Fibroblast of skin of scalp (primary cell): ENCODE measurements at regions not wholly inside any gene's neighbourhood (a gene's known extent, or its start where the extent isn't known, plus 50 kb on each side); places are given as distances from the start of the nearest gene placed in this dataset.
A peak's percentile ranks its signal among the peaks of the same experiment; 100 is the strongest.
"Not testable (repeated sequence)": the region's sequence is repeated elsewhere in the genome, so short reads cannot be mapped to it uniquely, and the experiment has no call there.

ENCODE experiments used
- DNase-seq: peaks from one replicate; pipeline ENCODE4 v3.0.0-alpha.2; 2013

DNA sequence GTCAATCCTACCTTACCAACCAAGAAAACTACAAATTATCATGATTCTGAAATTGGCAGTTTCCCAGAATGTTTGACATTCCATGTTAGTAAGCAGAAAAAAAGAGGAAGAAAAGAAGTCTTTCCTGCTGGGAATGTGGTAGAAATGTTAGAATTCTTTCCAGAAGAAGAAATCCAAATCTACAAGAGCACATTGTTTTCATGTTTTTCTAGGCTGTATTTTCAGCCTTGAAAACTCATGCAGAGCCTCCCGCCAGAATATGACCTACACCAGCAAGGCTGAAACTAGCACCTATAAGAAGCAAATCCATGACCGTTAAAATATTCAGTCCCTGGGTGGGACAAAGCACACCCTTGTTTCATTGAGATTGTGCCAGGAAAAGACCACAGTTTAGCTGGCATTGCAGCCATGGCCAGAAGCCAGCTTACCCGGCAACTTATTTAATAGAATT is 259.4 kb downstream of the GJA1 start:
- DNase-seq: peak; percentile 92

- peak; percentile 47 for DNase-seq
These were observed 259.9 kb downstream of the GJA1 start for GRCh38 chr6:121695329-121695728.

GRCh38 chr6:121697921-121698320 is 262.5 kb downstream of the GJA1 start:
- peak; percentile 39 for DNase-seq

- no peak for DNase-seq
These were observed 263.2 kb downstream of the GJA1 start for GRCh38 chr6:121698617-121699016.

- DNase-seq: not testable (repeated sequence)
These were observed 267.7 kb downstream of the GJA1 start for GRCh38 chr6:121703129-121703528.

DNA sequence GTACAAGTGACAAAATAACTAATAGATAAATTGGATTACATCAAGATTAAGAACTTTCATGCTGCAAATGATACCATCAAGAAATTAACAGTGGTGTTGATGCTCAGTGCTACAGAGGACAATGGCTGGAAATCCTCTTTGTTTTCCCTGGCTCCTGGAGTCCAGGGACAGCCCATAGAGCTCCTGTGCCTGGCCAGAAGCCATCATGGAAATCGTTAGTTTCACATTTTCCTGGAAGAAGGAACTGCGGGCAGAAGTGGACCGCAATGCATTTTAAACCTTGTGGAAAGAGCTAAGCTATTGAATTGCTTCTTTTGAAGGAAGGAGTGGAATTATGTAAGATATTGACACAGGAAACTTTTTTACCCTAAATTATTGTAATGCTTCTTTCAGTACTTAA is 276.0 kb downstream of the GJA1 start:
- no peak for DNase-seq

GRCh38 chr6:121717686-121718085 is 282.2 kb downstream of the GJA1 start:
- no peak for DNase-seq

- DNase-seq: not testable (repeated sequence)
These were observed 285.4 kb downstream of the GJA1 start for GRCh38 chr6:121720867-121721266.

GRCh38 chr6:121723623-121724022 is 288.2 kb downstream of the GJA1 start:
- DNase-seq: no peak

- no peak for DNase-seq
These were observed 289.1 kb downstream of the GJA1 start for GRCh38 chr6:121724576-121724975.

DNA sequence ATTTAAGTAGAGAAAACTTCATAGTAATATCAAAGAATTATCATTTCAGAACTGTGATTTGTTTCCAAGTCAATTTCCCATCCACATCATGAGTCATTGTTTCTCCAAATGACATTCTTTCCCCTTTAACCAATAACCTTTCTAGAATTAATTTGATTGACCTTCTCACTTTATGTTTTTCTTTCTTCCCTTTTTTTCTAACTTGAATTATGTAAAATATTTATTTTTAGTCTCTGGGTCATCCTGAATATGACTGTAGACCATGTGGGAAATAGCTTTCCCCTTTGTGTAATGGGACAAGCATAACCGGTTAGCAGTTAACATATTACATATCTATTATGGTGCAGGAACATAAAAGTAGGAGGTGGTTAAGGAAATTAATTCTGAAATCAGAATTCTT is 291.1 kb downstream of the GJA1 start:
- peak; percentile 54 for DNase-seq

GRCh38 chr6:121730616-121731015 is 295.2 kb downstream of the GJA1 start:
- no peak for DNase-seq

GRCh38 chr6:121731381-121731780 is 295.9 kb downstream of the GJA1 start:
- peak; percentile 35 for DNase-seq

DNA sequence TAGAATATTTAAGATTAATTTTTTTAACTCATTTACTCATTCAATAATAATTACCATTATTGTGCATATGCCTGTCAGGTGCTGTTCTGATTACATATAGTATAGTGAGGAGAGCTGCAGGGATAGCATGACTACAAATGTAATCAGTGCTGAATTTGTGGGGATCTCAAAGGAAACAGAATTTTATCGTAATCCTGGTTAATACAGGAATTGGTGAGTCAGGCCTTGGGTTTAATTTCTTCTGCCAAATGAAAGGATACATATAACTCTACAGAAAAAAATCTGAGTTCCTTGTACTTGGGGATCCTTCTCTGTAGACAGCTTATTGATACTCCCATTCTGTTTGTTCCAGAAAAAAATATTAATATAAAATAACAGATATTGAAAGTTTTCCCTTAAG is 297.2 kb downstream of the GJA1 start:
- no peak for DNase-seq

- DNase-seq: peak; percentile 48
These were observed 297.8 kb downstream of the GJA1 start for GRCh38 chr6:121733234-121733633.

DNA sequence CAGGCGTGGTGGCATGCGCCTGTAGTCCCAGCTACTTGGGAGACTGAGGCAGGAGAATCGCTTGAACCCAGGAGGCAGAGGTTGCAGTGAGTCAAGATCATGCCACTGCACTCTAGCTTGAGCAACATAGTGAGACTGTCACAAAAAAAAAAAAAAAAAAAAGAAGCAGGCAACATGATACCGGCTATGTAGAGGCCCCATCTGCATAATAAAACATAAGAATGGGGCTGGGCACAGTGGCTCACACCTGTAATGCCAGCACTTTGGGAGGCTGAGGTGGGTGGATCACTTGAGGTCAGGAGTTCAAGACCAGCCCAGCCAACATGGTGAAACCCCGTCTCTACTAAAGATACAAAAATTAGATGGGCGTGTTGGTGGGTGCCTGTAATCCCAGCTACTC is 304.7 kb downstream of the GJA1 start:
- DNase-seq: not testable (repeated sequence)

DNA sequence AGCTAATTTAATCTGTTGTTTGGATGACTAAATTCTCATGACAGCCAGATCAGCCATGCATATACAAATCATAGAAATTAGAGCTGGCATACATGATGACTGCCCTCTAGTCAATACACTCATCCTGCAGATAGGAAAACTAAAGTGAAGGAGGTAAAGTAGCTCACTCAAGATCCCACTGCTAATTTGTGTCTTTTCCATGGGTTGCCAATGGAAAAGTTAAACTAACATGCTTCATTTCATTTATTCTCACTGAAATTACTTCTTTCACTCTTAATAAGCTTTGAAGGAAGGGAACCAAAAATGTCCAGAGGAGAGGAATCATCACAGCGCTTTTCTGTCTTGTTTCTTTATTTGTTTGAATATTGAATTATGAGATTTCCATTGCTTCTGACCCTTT is 308.2 kb downstream of the GJA1 start:
- no peak for DNase-seq

- DNase-seq: peak; percentile 31
These were observed 312.9 kb downstream of the GJA1 start for GRCh38 chr6:121748376-121748775.

DNA sequence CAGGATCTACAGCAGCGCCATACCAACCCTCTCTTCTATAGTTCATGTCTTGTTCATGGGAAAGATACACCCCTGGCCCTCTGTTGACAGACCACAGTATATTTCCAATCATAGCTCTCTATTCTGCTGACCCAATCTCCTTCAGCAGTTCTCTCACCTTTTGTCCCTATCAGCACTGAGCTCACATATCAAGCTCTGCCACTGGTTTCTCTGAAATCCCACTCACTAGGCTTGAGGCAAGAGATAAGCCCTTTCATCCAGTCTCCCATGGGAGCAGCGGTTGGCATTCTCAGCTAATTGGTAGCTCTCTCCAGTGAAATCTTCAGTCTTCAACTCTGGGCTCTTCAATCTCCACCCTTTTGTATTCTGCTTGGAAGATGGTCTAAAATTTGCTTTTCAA is 313.4 kb downstream of the GJA1 start:
- DNase-seq: no peak

GRCh38 chr6:121755485-121755884 is 320.0 kb downstream of the GJA1 start:
- DNase-seq: no peak

DNA sequence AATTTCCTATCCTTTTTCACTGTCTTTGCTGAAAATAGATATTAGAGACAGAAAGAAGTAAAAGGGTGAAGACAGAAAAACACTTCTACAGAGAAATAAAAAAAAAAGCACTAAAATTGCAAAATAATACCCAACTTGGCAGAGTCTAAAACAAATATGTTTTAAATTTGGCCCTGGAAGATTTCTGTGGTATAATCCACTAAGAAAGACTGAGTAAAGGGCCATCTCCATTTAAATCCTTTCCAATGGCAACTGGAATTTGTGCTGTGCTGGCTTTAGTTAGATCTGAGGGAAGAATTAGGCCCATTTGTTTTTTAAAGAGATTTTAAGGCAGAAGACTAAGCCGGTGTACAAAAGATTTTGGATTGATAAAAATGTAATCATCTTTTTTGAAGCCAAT is 321.2 kb downstream of the GJA1 start:
- no peak for DNase-seq

DNA sequence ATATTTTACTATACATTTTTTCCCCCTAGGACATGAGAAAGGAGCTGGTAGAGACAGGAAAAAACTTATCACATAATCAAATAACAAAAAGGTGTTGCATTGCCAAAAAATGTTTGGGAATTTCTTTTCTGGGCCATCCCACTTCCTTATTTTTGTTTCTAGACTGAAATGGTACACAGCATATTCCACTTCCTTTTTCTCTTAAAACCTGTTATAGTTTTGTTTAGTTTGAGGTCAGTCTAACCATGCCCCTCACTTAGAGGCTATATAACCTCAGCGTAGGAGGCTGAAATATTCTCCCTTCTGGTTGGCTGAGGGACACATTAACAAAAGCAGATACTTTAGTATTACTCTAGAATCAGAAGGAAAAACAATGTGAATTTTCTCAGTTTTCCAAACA is 323.9 kb downstream of the GJA1 start:
- no peak for DNase-seq

DNA sequence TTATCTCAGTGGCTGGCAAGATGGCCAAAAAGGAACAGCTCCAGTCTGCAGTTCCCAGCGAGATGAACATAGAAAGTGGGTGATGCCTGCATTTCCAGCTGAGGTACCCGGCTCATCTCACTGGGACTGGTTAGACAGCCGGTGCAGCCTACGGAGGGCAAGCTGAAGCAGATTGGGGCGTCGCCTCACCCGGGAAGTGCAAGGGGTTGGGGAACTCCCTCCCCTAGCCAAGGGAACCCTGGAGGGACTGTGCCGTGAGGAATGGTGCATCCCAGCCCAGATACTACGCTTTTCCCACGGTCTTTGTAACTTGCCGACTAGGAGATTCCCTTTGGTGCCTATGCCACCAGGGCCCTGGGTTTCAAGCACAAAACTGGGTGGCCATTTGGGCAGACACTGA is 324.7 kb downstream of the GJA1 start:
- no peak for DNase-seq

- no peak for DNase-seq
These were observed 325.3 kb downstream of the GJA1 start for GRCh38 chr6:121760745-121761144.

DNA sequence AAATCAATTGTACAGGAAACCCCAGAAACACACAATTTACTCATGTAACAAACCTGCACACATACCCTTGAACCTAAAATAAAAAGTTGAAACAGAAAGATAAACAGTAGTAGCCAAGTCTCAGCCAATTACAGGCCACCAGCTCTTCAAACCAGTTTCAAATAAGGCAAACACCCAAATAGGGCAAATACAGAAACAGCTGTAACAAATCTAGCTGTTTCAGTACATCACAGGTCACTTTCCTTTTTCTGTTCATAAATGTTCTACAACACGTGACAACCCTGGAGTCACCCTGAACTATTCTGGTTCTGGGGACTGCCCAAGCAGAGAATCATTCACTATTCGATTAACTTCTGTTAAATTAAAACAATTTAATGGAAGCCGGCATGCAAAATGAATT is 329.0 kb downstream of the GJA1 start:
- DNase-seq: no peak

GRCh38 chr6:121765060-121765459 is 329.6 kb downstream of the GJA1 start:
- DNase-seq: peak; percentile 35
